ENCODE measurements at regions not wholly inside any gene's neighbourhood (a gene's known extent, or its start where the extent isn't known, plus 50 kb on each side); places are given as distances from the start of the nearest gene placed in this dataset.
"Not testable (repeated sequence)": the region's sequence is repeated elsewhere in the genome, so short reads cannot be mapped to it uniquely, and the experiment has no call there.

DNA sequence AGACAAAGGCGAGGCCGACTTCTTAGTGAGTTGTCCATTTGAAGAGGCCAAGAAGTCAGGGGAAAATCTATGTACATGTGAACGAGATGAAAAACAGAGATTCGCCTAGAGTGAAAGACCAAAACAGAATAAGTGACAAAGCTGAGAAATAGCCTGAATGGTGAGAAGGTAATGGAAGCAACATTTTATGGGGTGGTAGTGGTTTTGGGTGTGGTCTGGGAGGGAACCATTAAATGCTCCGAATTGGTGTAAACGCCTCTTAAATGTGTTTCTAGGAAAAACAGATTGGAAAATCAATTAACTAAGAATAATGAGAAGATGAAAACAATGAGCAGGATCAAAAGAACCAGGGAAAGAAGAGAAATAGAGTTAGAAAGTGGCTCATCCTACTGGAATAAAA, 83.8 kb upstream of the MANSC4 start:
- no peak for DNase-seq (ENCODE audit: low read depth in 2 of 2)

DNA sequence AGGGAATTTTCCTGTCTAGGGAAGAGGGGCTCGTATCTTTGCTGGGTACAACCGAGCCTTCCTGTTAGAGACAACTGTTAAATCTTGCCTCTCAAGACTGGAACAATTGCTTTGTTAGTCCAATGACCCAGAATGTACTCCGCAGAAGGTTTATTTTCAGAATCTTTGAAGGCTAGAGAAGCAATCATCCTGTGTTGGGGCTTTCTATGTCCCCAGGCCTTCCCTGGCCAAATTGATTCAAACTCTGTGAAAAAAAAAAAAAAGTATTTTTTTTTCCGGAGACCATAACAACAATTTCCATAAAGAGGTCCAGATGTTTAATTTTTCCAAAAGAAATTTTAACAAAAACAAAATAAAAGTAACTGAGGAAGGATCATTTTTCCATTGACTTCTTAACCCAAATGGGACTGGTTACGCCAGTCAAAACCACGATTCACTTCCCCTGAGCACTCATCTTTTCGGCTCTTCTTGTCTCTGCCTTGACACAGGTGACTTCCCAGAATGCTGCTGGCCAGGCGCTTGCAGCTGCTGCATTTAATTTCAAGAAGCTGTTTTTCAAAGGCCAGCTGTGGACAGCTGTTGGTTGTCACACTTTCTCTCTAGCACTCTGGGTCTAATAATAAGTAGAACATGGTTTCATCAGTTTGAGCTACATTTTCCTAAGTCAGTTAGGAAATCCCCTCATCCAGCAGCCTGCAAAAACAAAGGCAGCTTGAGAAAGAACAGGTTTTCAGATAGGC, 81.6 kb upstream of the MANSC4 start:
- DNase-seq (ENCODE audit: low read depth in 2 of 2): no peak

DNA sequence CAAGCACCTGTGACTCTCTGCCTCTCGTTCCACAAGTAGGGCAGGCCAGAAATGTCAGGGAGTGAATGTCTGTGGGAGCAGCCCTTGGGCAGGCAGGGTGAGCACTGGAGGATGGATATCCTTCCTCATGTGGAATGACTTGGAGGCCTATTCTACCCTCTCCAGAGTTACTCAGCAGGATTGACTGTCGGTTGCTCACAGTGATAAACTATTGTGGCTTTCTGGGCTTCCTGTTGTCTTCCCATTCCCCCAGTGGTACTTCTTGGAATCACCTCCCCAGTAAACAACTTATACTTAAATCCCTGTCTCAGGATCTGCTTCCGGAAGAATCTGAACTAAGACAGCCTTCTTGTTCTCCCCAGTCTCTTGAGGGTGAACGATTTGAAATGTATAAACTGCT, 79.6 kb upstream of the MANSC4 start:
- no peak for DNase-seq (ENCODE audit: low read depth in 2 of 2)

DNA sequence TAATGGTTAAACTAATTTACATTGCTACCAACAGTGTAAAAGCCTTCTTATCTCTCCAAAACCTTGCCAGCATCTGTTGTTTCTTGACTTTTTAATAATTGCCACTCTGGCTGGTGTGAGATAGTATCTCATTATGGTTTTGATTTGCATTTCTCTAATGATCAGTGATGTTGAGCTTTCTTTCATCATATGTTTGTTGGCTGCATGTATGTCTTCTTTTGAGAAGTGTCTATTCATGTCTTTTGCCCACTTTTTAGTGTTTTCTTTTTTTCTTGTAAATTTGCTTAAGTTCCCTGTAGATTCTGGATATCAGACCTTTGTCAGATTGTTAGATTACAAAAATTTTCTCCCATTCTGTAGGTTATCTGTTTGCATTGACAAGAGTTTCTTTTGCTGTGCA, 77.0 kb upstream of the MANSC4 start:
- DNase-seq (ENCODE audit: low read depth in 2 of 2): not testable (repeated sequence)

DNA sequence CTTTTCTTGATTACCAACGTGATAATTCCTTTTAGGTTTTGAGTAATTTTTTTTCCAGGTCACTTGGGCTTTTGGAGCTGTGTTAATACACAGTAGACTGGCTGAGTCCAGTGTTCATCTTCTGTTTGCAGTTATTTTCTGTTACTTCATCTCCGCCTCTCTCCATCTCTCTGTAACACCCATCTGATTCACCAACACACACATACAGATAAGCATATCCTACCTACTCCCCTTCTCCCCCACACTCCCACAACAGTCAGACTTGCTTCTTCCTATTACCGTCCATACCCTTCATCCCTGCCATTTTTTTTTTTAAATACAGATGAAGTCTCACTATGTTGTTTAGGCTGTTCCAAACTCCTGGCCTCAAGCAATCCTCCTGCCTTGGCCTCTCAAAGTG, 72.7 kb upstream of the MANSC4 start:
- no peak for DNase-seq (ENCODE audit: low read depth in 2 of 2)

All from fibroblast of skin of left quadriceps (primary cell).